ENCODE measurements at regions not wholly inside any gene's neighbourhood (a gene's known extent, or its start where the extent isn't known, plus 50 kb on each side); places are given as distances from the start of the nearest gene placed in this dataset.

DNA sequence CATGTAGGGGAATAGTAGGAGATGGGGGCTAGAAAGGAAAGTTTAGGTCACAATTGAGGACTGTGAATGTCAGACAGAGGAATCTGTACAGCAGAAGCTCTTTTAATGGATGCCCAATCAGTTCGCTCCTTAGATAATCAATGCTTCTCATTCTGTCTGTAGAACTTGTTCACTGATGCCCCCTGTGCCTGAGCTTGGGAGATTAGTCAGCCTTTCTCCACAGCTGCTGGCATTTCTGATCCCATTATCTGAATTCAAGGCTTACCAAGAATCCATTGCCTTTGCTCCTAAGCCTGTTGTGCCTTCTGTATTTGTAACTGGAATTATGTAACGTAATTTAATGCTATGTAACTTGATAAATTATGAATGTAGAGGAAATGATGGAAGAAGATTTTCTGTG, 53.2 kb upstream of the BBS12 start:
- TF ChIP-seq, protein P1, sequence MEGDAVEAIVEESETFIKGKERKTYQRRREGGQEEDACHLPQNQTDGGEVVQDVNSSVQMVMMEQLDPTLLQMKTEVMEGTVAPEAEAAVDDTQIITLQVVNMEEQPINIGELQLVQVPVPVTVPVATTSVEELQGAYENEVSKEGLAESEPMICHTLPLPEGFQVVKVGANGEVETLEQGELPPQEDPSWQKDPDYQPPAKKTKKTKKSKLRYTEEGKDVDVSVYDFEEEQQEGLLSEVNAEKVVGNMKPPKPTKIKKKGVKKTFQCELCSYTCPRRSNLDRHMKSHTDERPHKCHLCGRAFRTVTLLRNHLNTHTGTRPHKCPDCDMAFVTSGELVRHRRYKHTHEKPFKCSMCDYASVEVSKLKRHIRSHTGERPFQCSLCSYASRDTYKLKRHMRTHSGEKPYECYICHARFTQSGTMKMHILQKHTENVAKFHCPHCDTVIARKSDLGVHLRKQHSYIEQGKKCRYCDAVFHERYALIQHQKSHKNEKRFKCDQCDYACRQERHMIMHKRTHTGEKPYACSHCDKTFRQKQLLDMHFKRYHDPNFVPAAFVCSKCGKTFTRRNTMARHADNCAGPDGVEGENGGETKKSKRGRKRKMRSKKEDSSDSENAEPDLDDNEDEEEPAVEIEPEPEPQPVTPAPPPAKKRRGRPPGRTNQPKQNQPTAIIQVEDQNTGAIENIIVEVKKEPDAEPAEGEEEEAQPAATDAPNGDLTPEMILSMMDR (IDR thresholded peaks at IDR 0.05), result no peak
- TF ChIP-seq, protein P2, sequence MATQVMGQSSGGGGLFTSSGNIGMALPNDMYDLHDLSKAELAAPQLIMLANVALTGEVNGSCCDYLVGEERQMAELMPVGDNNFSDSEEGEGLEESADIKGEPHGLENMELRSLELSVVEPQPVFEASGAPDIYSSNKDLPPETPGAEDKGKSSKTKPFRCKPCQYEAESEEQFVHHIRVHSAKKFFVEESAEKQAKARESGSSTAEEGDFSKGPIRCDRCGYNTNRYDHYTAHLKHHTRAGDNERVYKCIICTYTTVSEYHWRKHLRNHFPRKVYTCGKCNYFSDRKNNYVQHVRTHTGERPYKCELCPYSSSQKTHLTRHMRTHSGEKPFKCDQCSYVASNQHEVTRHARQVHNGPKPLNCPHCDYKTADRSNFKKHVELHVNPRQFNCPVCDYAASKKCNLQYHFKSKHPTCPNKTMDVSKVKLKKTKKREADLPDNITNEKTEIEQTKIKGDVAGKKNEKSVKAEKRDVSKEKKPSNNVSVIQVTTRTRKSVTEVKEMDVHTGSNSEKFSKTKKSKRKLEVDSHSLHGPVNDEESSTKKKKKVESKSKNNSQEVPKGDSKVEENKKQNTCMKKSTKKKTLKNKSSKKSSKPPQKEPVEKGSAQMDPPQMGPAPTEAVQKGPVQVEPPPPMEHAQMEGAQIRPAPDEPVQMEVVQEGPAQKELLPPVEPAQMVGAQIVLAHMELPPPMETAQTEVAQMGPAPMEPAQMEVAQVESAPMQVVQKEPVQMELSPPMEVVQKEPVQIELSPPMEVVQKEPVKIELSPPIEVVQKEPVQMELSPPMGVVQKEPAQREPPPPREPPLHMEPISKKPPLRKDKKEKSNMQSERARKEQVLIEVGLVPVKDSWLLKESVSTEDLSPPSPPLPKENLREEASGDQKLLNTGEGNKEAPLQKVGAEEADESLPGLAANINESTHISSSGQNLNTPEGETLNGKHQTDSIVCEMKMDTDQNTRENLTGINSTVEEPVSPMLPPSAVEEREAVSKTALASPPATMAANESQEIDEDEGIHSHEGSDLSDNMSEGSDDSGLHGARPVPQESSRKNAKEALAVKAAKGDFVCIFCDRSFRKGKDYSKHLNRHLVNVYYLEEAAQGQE (IDR thresholded peaks at IDR 0.05; ENCODE audit: insufficient read depth in 1 of 2, low read depth in 2 of 2, low read length in 1 of 2), result no peak
